WTC11 (cell line): ENCODE measurements at regions not wholly inside any gene's neighbourhood (a gene's known extent, or its start where the extent isn't known, plus 50 kb on each side); places are given as distances from the start of the nearest gene placed in this dataset.

Source experiments
- ATAC-seq: fragments of 200-7000 bp; cut with Tn5 transposase; 2 replicates; pipeline ENCODE4 v1.10.0; 2021; ENCODE audit warnings: mild to moderate bottlenecking, moderate library complexity
- CTCF ChIA-PET: fragments of 300-600 bp; sonication (Branson Sonifier 250); formaldehyde crosslinking; loops from one replicate; lab custom pipeline; 2021; ENCODE audit warnings: antibody characterized with exemption; lab: Charles Lee
- POLR2A ChIA-PET: fragments of 350-600 bp; sonication (Branson Sonifier 250); formaldehyde crosslinking; loops from one replicate; lab custom pipeline; 2021; ENCODE audit warnings: antibody characterized with exemption; lab: Charles Lee
- DNase-seq: peaks from one replicate; pipeline ENCODE4 v3.0.0; 2021; ENCODE audit warnings: low spot score
- H3K27ac Mint-ChIP-seq: 2 replicates; pipeline ENCODE4 v1.8.0; 2021; ENCODE audit warnings: mixed read lengths
- H3K27me3 Mint-ChIP-seq: 2 replicates; pipeline ENCODE4 v1.8.0; 2021; ENCODE audit warnings: low read depth, mild to moderate bottlenecking, moderate library complexity, mixed read lengths
- H3K36me3 Mint-ChIP-seq: 2 replicates; pipeline ENCODE4 v1.8.0; 2021; ENCODE audit warnings: mixed read lengths
- H3K4me1 Mint-ChIP-seq: 2 replicates; pipeline ENCODE4 v1.8.0; 2022; ENCODE audit warnings: mixed read lengths
- H3K4me3 Mint-ChIP-seq: 2 replicates; pipeline ENCODE4 v1.8.0; 2021; ENCODE audit warnings: mild to moderate bottlenecking, moderate library complexity, mixed read lengths
- H3K9me3 Mint-ChIP-seq: 2 replicates; pipeline ENCODE4 v1.8.0; 2021; ENCODE audit warnings: mixed read lengths
- E2F5 ChIP-seq: sonication (generic); formaldehyde crosslinking; IDR thresholded peaks from 2 replicates; pipeline ENCODE4 v1.8.1; 2022; ENCODE audit warnings: mild to moderate bottlenecking, moderate library complexity, missing genetic modification reagents
- ESRRA ChIP-seq: sonication (generic); formaldehyde crosslinking; IDR thresholded peaks from 2 replicates; pipeline ENCODE4 v1.8.1; 2022; ENCODE audit warnings: mild to moderate bottlenecking, missing genetic modification reagents, borderline replicate concordance
- ETV6 ChIP-seq: sonication (generic); formaldehyde crosslinking; IDR thresholded peaks from 2 replicates; pipeline ENCODE4 v1.8.1; 2022; ENCODE audit warnings: mild to moderate bottlenecking, missing genetic modification reagents
- FOXJ3 ChIP-seq: sonication (generic); formaldehyde crosslinking; IDR thresholded peaks from 2 replicates; pipeline ENCODE4 v1.9.0; 2021; ENCODE audit warnings: missing genetic modification reagents, mild to moderate bottlenecking, borderline replicate concordance
- FOXP1 ChIP-seq: sonication (generic); formaldehyde crosslinking; IDR thresholded peaks from 2 replicates; pipeline ENCODE4 v1.8.0; 2022; ENCODE audit warnings: missing genetic modification reagents, mild to moderate bottlenecking, moderate library complexity, borderline replicate concordance
- GTF2I ChIP-seq: fragments of 250-450 bp; sonication (Bioruptor Pico); conservative IDR thresholded peaks from 2 replicates; pipeline ENCODE4 v1.4.0; 2021; ENCODE audit warnings: mild to moderate bottlenecking
- JUN ChIP-seq: sonication (generic); formaldehyde crosslinking; IDR thresholded peaks from 2 replicates; pipeline ENCODE4 v1.8.0; 2023; ENCODE audit warnings: mild to moderate bottlenecking, missing genetic modification reagents
- KAT7 ChIP-seq: sonication (generic); formaldehyde crosslinking; IDR thresholded peaks from 2 replicates; pipeline ENCODE4 v1.8.1; 2023; ENCODE audit warnings: missing genetic modification reagents, mild to moderate bottlenecking, borderline replicate concordance
- NFE2L1 ChIP-seq: sonication (generic); formaldehyde crosslinking; IDR thresholded peaks from 2 replicates; pipeline ENCODE4 v1.8.1; 2023; ENCODE audit warnings: missing genetic modification reagents
- NR3C1 ChIP-seq: sonication (generic); formaldehyde crosslinking; conservative IDR thresholded peaks from 2 replicates; pipeline ENCODE4 v1.8.1; 2023; ENCODE audit warnings: low read depth, mild to moderate bottlenecking, missing genetic modification reagents
- PRRX2 ChIP-seq: fragments of 250-450 bp; sonication (Bioruptor Pico); IDR thresholded peaks from 2 replicates; pipeline ENCODE4 v1.8.0; 2021; ENCODE audit warnings: mild to moderate bottlenecking
- RELA ChIP-seq: sonication (generic); formaldehyde crosslinking; IDR thresholded peaks from 2 replicates; pipeline ENCODE4 v1.8.1; 2022; ENCODE audit warnings: missing genetic modification reagents, mild to moderate bottlenecking, borderline replicate concordance
- SOX15 ChIP-seq: fragments of 250-450 bp; sonication (Bioruptor Pico); IDR thresholded peaks from 2 replicates; pipeline ENCODE4 v1.9.0; 2021; ENCODE audit warnings: mild to moderate bottlenecking
- TP53 ChIP-seq: sonication (generic); formaldehyde crosslinking; IDR thresholded peaks from 2 replicates; pipeline ENCODE4 v1.8.1; 2023; ENCODE audit warnings: mild to moderate bottlenecking, missing genetic modification reagents
- ZNF138 ChIP-seq: sonication (generic); formaldehyde crosslinking; conservative IDR thresholded peaks from 2 replicates; pipeline ENCODE4 v1.8.1; 2022; ENCODE audit warnings: mild to moderate bottlenecking, moderate library complexity, missing genetic modification reagents
- ZNF263 ChIP-seq: sonication (generic); formaldehyde crosslinking; IDR thresholded peaks from 2 replicates; pipeline ENCODE4 v1.8.1; 2022; ENCODE audit warnings: low read depth, mild to moderate bottlenecking, moderate library complexity, missing genetic modification reagents
- ZNF532 ChIP-seq: fragments of 250-450 bp; sonication (Bioruptor Pico); IDR thresholded peaks from 2 replicates; pipeline ENCODE4 v1.9.0; 2021; ENCODE audit warnings: mild to moderate bottlenecking, borderline replicate concordance
- TF ChIP-seq, protein P1 (sequence below): sonication (generic); formaldehyde crosslinking; conservative IDR thresholded peaks from 2 replicates; pipeline ENCODE4 v1.8.1; 2023; ENCODE audit warnings: mild to moderate bottlenecking, low read depth, missing genetic modification reagents, moderate library complexity
- TF ChIP-seq, protein P2 (sequence below): sonication (generic); formaldehyde crosslinking; IDR thresholded peaks from 2 replicates; pipeline ENCODE4 v1.8.1; 2022; ENCODE audit warnings: missing genetic modification reagents, borderline replicate concordance
- TF ChIP-seq, protein P3 (sequence below): fragments of 250-450 bp; sonication (Bioruptor Pico); IDR thresholded peaks from 2 replicates; pipeline ENCODE4 v1.9.0; 2021; ENCODE audit warnings: mild to moderate bottlenecking

GRCh38 chr2:42846932-42847595 is 54.7 kb upstream of the HAAO start:
- H3K27ac Mint-ChIP-seq: no peak overlapping the region
- DNase-seq (no peak), ATAC-seq (no peak)
- no peak overlapping the region for H3K4me3 Mint-ChIP-seq
- H3K27me3 Mint-ChIP-seq: no peaks in the 10 kb centered on the region
- H3K9me3 Mint-ChIP-seq: no peaks in the 10 kb centered on the region
- ChIA-PET CTCF (interaction anchor here (1.2 to 1.4 kb wide), 2 partner anchors 13 to 34 kb away, joined by 3 read pairs; no protein-coding TSS in a partner anchor), POLR2A (no interaction called here)
- no peaks in the 10 kb centered on the region for H3K4me1 Mint-ChIP-seq
- no peaks in the 10 kb centered on the region for H3K36me3 Mint-ChIP-seq
- TF ChIP-seq TP53 (CRISPR knock-in tag): no peak
- TF ChIP-seq NR3C1 (CRISPR knock-in tag): no peak
- no peak for TF ChIP-seq GTF2I
- no peak for TF ChIP-seq E2F5 (CRISPR knock-in tag)
- no peak for TF ChIP-seq PRRX2 (CRISPR knock-in tag)
- no peak for TF ChIP-seq ZNF138 (CRISPR knock-in tag)
- no peak for TF ChIP-seq RELA (CRISPR knock-in tag)
- no peak for TF ChIP-seq SOX15 (CRISPR knock-in tag)
- no peak for TF ChIP-seq JUN (CRISPR knock-in tag)
- TF ChIP-seq ESRRA: no peak
- no peak for TF ChIP-seq ETV6 (CRISPR knock-in tag)

- CTCF ChIA-PET: interaction anchor here (1.2 kb wide), 1 partner anchor 14 kb away, joined by 3 read pairs; no protein-coding TSS in a partner anchor
- Mint-ChIP-seq H3K4me1 (no peaks in the 10 kb centered on the region), H3K4me3 (no peak overlapping the region)
Measured at GRCh38 chr2:42846026-42846425, 53.6 kb upstream of the HAAO start.

More at GRCh38 chr2:42846026-42846425, 53.6 kb upstream of the HAAO start:
- ATAC-seq: no peak
- Mint-ChIP-seq H3K27me3 (no peaks in the 10 kb centered on the region), H3K27ac (no peak overlapping the region), H3K36me3 (no peaks in the 10 kb centered on the region), H3K9me3 (no peaks in the 10 kb centered on the region)
- TF ChIP-seq GTF2I: no peak
- no peak for TF ChIP-seq KAT7
- TF ChIP-seq FOXJ3 (CRISPR knock-in tag): no peak
- TF ChIP-seq ZNF263 (CRISPR knock-in tag): no peak
- TF ChIP-seq PRRX2 (CRISPR knock-in tag): no peak
- TF ChIP-seq, protein P1, sequence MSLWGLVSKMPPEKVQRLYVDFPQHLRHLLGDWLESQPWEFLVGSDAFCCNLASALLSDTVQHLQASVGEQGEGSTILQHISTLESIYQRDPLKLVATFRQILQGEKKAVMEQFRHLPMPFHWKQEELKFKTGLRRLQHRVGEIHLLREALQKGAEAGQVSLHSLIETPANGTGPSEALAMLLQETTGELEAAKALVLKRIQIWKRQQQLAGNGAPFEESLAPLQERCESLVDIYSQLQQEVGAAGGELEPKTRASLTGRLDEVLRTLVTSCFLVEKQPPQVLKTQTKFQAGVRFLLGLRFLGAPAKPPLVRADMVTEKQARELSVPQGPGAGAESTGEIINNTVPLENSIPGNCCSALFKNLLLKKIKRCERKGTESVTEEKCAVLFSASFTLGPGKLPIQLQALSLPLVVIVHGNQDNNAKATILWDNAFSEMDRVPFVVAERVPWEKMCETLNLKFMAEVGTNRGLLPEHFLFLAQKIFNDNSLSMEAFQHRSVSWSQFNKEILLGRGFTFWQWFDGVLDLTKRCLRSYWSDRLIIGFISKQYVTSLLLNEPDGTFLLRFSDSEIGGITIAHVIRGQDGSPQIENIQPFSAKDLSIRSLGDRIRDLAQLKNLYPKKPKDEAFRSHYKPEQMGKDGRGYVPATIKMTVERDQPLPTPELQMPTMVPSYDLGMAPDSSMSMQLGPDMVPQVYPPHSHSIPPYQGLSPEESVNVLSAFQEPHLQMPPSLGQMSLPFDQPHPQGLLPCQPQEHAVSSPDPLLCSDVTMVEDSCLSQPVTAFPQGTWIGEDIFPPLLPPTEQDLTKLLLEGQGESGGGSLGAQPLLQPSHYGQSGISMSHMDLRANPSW (CRISPR knock-in tag): no peak
- TF ChIP-seq, protein P2, sequence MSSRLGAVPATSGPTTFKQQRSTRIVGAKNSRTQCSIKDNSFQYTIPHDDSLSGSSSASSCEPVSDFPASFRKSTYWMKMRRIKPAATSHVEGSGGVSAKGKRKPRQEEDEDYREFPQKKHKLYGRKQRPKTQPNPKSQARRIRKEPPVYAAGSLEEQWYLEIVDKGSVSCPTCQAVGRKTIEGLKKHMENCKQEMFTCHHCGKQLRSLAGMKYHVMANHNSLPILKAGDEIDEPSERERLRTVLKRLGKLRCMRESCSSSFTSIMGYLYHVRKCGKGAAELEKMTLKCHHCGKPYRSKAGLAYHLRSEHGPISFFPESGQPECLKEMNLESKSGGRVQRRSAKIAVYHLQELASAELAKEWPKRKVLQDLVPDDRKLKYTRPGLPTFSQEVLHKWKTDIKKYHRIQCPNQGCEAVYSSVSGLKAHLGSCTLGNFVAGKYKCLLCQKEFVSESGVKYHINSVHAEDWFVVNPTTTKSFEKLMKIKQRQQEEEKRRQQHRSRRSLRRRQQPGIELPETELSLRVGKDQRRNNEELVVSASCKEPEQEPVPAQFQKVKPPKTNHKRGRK (CRISPR knock-in tag): no peak
- no peak for TF ChIP-seq FOXP1 (CRISPR knock-in tag)
- TF ChIP-seq ETV6 (CRISPR knock-in tag): no peak
- TF ChIP-seq, protein P3, sequence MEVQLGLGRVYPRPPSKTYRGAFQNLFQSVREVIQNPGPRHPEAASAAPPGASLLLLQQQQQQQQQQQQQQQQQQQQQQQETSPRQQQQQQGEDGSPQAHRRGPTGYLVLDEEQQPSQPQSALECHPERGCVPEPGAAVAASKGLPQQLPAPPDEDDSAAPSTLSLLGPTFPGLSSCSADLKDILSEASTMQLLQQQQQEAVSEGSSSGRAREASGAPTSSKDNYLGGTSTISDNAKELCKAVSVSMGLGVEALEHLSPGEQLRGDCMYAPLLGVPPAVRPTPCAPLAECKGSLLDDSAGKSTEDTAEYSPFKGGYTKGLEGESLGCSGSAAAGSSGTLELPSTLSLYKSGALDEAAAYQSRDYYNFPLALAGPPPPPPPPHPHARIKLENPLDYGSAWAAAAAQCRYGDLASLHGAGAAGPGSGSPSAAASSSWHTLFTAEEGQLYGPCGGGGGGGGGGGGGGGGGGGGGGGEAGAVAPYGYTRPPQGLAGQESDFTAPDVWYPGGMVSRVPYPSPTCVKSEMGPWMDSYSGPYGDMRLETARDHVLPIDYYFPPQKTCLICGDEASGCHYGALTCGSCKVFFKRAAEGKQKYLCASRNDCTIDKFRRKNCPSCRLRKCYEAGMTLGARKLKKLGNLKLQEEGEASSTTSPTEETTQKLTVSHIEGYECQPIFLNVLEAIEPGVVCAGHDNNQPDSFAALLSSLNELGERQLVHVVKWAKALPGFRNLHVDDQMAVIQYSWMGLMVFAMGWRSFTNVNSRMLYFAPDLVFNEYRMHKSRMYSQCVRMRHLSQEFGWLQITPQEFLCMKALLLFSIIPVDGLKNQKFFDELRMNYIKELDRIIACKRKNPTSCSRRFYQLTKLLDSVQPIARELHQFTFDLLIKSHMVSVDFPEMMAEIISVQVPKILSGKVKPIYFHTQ (CRISPR knock-in tag): no peak
- TF ChIP-seq NFE2L1 (CRISPR knock-in tag): no peak
- no peak for TF ChIP-seq ZNF532
- POLR2A ChIA-PET: no interaction called here
- no peak for DNase-seq
